Neutrophil (primary cell): ENCODE measurements at regions not wholly inside any gene's neighbourhood (a gene's known extent, or its start where the extent isn't known, plus 50 kb on each side); places are given as distances from the start of the nearest gene placed in this dataset.

Source experiments
- H3K27ac ChIP-seq: fragments of 200-600 bp; sonication (generic); 2 replicates; pipeline ENCODE4 v1.5.1; 2016; ENCODE audit warnings: mild to moderate bottlenecking, moderate library complexity
- H3K27me3 ChIP-seq: fragments of 200-600 bp; sonication (generic); 2 replicates; pipeline ENCODE4 v1.6.0; 2016; ENCODE audit warnings: mild to moderate bottlenecking
- H3K36me3 ChIP-seq: fragments of 200-600 bp; sonication (generic); 2 replicates; pipeline ENCODE4 v1.5.1; 2017
- H3K4me1 ChIP-seq, 2 experiments: fragments of 200-600 bp in 1 of 2; sonication (generic) in 1 of 2; 1 replicate in 1 of 2; 2 replicates in 1 of 2; pipeline versions ENCODE4 v1.5.1 to v1.6.1; 2013 to 2016; ENCODE audit warnings: low read depth in 1 of 2, low read length in 1 of 2, mild to moderate bottlenecking in 1 of 2, moderate library complexity in 1 of 2; ENCODE audit not compliant: control insufficient read depth in 1 of 2, insufficient read depth in 1 of 2
- H3K4me3 ChIP-seq, 2 experiments: fragments of 200-600 bp in 1 of 2; sonication (generic) in 1 of 2; 1 replicate in 1 of 2; 2 replicates in 1 of 2; pipeline ENCODE4 v1.5.1; 2013 to 2016; ENCODE audit warnings: low read depth in 1 of 2, low read length in 1 of 2, mild to moderate bottlenecking in 1 of 2, moderate library complexity in 1 of 2
- H3K9me3 ChIP-seq: fragments of 200-600 bp; sonication (generic); 2 replicates; pipeline ENCODE4 v1.5.1; 2016
- TF ChIP-seq, protein P1 (sequence below): fragments of 200-600 bp; sonication (generic); IDR thresholded peaks from 2 replicates; pipeline ENCODE4 v1.5.1; 2016; ENCODE audit warnings: antibody characterized with exemption

DNA sequence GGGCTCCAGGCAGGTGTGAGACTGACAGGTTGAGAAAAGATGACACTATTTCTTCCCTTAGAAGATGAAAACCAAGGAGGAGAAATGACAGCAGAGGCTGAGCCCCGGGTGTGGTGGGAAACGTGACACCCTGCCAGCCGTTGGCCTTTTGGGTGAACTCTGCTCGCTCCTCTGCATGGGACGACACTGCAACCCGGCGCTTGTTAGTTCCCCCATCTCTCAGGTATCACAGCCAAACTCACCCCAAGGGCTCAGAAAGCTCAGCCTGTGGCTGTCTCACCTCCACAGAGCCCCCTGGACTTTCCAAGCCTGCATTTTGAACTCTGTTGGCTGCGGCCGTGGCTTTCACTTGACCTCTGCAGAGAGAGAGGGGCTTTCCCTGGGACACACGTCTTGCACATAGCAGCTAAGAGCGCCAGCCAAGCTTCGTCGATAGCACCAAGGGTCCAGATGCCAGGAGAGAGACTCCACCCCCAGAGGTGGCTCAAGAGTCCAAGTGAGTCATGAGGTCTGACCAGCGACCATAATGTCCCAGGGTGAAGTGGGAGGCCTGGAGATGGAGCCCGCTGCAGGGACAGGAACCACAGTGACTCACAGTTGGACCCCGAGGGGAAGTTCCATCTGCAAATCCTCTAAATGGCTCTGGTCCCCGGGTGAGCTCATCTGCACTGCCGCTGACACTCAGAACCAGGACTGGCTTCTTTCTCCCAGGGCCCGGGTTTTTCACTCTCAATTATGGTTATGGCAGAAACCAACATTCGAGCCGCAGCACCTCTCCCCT is 301.9 kb downstream of the SOX9 start:
- Histone ChIP-seq H3K4me3 (no peak overlapping the region), H3K36me3 (no peaks in the 10 kb centered on the region), H3K4me1 (no peaks in the 10 kb centered on the region), H3K9me3 (no peaks in the 10 kb centered on the region), H3K27me3 (no peaks in the 10 kb centered on the region), H3K27ac (no peak overlapping the region)
- TF ChIP-seq, protein P1, sequence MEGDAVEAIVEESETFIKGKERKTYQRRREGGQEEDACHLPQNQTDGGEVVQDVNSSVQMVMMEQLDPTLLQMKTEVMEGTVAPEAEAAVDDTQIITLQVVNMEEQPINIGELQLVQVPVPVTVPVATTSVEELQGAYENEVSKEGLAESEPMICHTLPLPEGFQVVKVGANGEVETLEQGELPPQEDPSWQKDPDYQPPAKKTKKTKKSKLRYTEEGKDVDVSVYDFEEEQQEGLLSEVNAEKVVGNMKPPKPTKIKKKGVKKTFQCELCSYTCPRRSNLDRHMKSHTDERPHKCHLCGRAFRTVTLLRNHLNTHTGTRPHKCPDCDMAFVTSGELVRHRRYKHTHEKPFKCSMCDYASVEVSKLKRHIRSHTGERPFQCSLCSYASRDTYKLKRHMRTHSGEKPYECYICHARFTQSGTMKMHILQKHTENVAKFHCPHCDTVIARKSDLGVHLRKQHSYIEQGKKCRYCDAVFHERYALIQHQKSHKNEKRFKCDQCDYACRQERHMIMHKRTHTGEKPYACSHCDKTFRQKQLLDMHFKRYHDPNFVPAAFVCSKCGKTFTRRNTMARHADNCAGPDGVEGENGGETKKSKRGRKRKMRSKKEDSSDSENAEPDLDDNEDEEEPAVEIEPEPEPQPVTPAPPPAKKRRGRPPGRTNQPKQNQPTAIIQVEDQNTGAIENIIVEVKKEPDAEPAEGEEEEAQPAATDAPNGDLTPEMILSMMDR = no peak

DNA sequence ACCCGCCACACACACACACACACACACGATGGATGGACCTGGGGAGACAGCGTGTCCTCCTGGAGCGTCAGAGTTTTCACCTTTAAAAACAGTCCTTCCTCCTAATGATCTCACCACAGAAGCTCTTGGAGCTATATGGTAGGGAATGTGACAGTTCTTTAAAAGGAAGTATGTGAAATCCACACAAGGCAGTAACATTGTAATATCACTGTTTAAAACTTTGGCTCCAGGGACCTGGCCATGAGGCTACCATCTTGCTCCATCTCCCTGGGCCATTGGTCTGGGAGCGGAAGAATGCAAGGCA is 302.4 kb downstream of the SOX9 start:
- H3K9me3 ChIP-seq = no peaks in the 10 kb centered on the region
- no peaks in the 10 kb centered on the region for H3K4me1 ChIP-seq
- no peak overlapping the region for H3K4me3 ChIP-seq
- H3K36me3 ChIP-seq = no peaks in the 10 kb centered on the region
- TF ChIP-seq, protein P1 = no peak
- H3K27me3 ChIP-seq = no peaks in the 10 kb centered on the region
- H3K27ac ChIP-seq = no peak overlapping the region

DNA sequence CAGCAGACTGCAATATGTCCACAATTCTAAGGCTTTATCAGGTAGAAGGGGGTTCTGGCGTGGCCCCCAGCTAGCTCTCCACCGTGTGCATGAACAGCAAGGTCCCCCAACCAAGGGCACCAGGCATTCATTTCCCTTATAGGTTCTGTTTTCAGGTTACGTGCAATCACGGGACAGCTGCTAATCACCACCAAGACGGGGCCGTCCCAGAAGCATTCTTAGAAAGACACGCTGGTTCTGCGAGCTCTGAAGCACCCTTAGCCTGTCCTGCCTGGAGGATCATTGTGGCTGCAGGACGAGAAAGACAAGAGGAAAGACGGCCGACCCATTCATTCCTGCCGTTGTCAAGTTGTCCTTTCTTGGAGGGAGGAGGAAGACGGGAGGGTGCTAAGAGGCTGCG is 302.9 kb downstream of the SOX9 start:
- Histone ChIP-seq H3K4me3 (no peak overlapping the region), H3K36me3 (no peaks in the 10 kb centered on the region), H3K27me3 (no peaks in the 10 kb centered on the region), H3K4me1 (no peaks in the 10 kb centered on the region), H3K9me3 (no peaks in the 10 kb centered on the region), H3K27ac (no peak overlapping the region)
- TF ChIP-seq, protein P1 = no peak

DNA sequence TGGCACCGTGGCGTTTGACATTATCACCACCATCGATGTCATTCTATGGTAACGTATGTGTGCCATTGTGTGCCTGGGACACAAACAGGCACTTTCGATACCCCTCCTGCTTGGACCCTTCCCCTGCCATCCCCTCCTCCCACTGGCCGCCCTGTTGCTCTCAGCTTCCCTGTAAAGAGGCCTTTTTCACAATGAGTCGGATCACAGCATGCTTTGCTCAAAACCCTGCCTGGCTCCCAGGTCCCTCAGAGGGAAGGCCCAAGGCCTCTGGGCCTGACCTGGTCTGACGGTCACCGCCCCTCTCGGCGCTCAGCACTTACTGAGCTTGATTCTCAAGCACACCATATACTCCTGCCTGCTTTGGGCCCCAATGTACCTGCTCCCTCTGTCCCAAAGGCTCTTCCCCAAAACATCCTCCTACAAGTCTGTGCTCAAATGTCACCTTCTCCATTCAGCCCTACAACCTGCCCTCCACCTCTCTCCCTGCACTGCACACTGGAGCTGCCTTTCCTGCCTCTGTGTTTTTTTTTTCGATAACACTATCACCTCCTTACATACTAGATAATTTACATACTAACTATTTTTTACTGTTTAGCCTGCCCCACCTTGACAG is 303.8 kb downstream of the SOX9 start:
- no peaks in the 10 kb centered on the region for H3K36me3 ChIP-seq
- H3K4me1 ChIP-seq = no peaks in the 10 kb centered on the region
- H3K27me3 ChIP-seq = no peaks in the 10 kb centered on the region
- no peak overlapping the region for H3K27ac ChIP-seq
- no peaks in the 10 kb centered on the region for H3K9me3 ChIP-seq
- H3K4me3 ChIP-seq = no peak overlapping the region
- TF ChIP-seq, protein P1 = no peak

DNA sequence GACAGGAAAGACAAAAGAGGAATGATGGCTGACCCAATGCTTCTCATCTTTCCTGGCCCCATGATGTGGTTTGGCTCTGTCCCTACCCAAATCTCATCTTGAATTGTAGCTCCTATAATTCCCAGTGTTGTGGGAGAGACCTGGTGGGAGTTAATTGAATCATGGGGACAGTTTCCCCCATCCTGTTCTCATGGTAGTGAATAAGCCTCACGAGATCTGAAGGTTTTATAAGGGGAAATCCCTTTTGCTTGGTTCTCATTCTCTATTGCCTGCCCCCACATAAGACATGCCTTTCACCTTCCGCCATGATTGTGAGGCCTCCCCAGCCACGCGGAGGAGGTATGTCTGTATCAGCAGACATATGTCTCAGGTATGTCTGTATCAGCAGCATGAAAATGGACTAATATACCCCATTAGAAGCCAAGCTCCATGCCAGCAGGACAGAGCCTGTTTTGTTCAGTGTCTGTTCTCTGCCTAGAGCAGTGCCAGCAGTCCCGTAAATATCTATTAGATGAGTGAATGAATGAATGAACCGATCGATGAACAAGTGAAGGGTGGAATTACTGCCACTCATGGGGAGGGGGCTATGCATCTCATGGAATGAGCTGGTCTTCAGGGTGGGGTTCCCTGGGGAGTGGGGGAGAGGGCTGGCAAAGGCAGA is 304.4 kb downstream of the SOX9 start:
- Histone ChIP-seq H3K4me1 (no peaks in the 10 kb centered on the region), H3K4me3 (no peak overlapping the region), H3K27ac (no peak overlapping the region), H3K36me3 (no peaks in the 10 kb centered on the region), H3K27me3 (no peaks in the 10 kb centered on the region), H3K9me3 (no peaks in the 10 kb centered on the region)
- TF ChIP-seq, protein P1 = no peak
